ENCODE measurements at regions not wholly inside any gene's neighbourhood (a gene's known extent, or its start where the extent isn't known, plus 50 kb on each side); places are given as distances from the start of the nearest gene placed in this dataset.

GRCh38 chr7:149625947-149626392, 128.4 kb upstream of the ZNF746 start:
- H3K36me3 ChIP-seq (ENCODE audit: control insufficient read depth in 2 of 2, extremely low read depth in 1 of 2, insufficient read depth in 2 of 2, low read length in 2 of 2) = peaks cover 0 to 1% of the 10 kb centered on the region in 2 experiments
- intact Hi-C loops (cut with micrococcal nuclease) (loop anchor here (1.0 to 10.0 kb wide), 5 partner anchors 89 to 479 kb away; partner anchors contain the start of genes ZNF282 and ZNF398), dilution Hi-C loops (cut with MboI; ENCODE audit: extremely low pct_ligation_motif_present, low sequenced_read_pairs) (no loop called here)
- no peak overlapping the region for H3K4me3 ChIP-seq (replicated peaks in 1 of 3; ENCODE audit: insufficient read depth in 1 of 3, low read depth in 1 of 3, low read length in 3 of 3)
- H3K79me2 ChIP-seq (ENCODE audit: control insufficient read depth, insufficient read depth, low read length) = peaks cover 29% of the 10 kb centered on the region
- BruUV-seq (replicated peaks) = no TSS peak
- DNase-seq (ENCODE audit: low read depth, low spot score) (no peak), FAIRE-seq (no peak)
- H3K9ac ChIP-seq (replicated peaks; ENCODE audit: extremely low read depth, insufficient read depth, low read length) = no peak overlapping the region
- peaks cover 10% of the 10 kb centered on the region for H3K4me1 ChIP-seq (ENCODE audit: control insufficient read depth, extremely low read depth, insufficient read depth, low read length)
- H3K27ac ChIP-seq (ENCODE audit: insufficient read depth, low read depth, low read length) = no peak overlapping the region
- ChIA-PET CTCF (interaction anchor here (0.7 to 2.6 kb wide), 7 partner anchors 14 to 365 kb away, joined by 3 to 19 read pairs (median 6); partner anchors contain the start of gene ZNF783), POLR2A (no interaction called here)
- no peaks in the 10 kb centered on the region for H3K9me3 ChIP-seq (replicated peaks; ENCODE audit: control insufficient read depth, insufficient read depth, low read length)
- H4K20me1 ChIP-seq (replicated peaks; ENCODE audit: control insufficient read depth, extremely low read depth, insufficient read depth, low read length) = no peaks in the 10 kb centered on the region
- H3K4me2 ChIP-seq (ENCODE audit: insufficient read depth, low read length) = no peak overlapping the region
- H2AFZ ChIP-seq (ENCODE audit: low read depth, low read length) = no peak overlapping the region
- peaks cover 13 to 22% of the 10 kb centered on the region in 2 experiments for H3K27me3 ChIP-seq (ENCODE audit: control insufficient read depth in 2 of 2, insufficient read depth in 2 of 2, low read length in 2 of 2)
- H3K9me1 ChIP-seq (replicated peaks; ENCODE audit: control insufficient read depth, extremely low read depth, insufficient read depth, low read length) = no peaks in the 10 kb centered on the region
- no peak for TF ChIP-seq CTCF (IDR thresholded peaks at IDR 0.05; ENCODE audit: extremely low read depth in 1 of 2, insufficient read depth in 1 of 2, low read depth in 1 of 2, low read length in 2 of 2)
- TF ChIP-seq POLR2AphosphoS5 (IDR thresholded peaks at IDR 0.05; ENCODE audit: insufficient read depth, low read depth, low read length) = no peak
- no peak for TF ChIP-seq FOS (IDR thresholded peaks at IDR 0.05; ENCODE audit: borderline replicate concordance, insufficient read depth, low read length)
- no peak for TF ChIP-seq GATA2 (IDR thresholded peaks at IDR 0.05; ENCODE audit: insufficient read depth, insufficient read length, low read depth, low read length)
- no peak for TF ChIP-seq MAX (IDR thresholded peaks at IDR 0.05; ENCODE audit: insufficient read depth, insufficient read length)
- TF ChIP-seq JUN (IDR thresholded peaks at IDR 0.05; ENCODE audit: borderline replicate concordance, insufficient read depth, insufficient read length, low read depth) = no peak
- TF ChIP-seq EZH2 (IDR thresholded peaks at IDR 0.05; ENCODE audit: borderline replicate concordance, low read depth, low read length, severe bottlenecking) = no peak
- no peak for TF ChIP-seq MYC (IDR thresholded peaks at IDR 0.05; ENCODE audit: low read depth, low read length)
- no peak for TF ChIP-seq POLR2A (IDR thresholded peaks at IDR 0.05; ENCODE audit: low read depth, low read length)
